ENCODE measurements at regions not wholly inside any gene's neighbourhood (a gene's known extent, or its start where the extent isn't known, plus 50 kb on each side); places are given as distances from the start of the nearest gene placed in this dataset.
"Not testable (repeated sequence)": the region's sequence is repeated elsewhere in the genome, so short reads cannot be mapped to it uniquely, and the experiment has no call there.

DNA sequence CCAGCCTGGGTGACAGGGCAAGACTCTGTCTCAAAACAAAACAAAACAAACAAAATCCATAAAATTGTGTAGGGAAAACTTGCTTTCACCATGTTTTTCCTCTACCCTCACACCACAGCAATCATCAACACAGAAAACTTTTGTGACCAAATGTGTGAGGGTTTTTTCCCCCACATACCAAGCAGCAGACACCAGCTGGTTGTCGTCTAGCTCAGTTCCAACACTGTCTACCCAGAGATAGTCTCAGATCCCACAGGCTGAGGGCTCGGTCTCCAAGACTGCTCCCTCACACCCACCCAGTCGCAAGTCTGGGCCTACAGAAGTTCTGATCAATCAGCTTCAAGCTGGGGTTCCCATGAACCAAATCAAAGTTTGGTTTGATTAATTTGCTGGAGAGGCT is 322.4 kb upstream of the MAGI2 start:
- DNase-seq = no peak

DNA sequence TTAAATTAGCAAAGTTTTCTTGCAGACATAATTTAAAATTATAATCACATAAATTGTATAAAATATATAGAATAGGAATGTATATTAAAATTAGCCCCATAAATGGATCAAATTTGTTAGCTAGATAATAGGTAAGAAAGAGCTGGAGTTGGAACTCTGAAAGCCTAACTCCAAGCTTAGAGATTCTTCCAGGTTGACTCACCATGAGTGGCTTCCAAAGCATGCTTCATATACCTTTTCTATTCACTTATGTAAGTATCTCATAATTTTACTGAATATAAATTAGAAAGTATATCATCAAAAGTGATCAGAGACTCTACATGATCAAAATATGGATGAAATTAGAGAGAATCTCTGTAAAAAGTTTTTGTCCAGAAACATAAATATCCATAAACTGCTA is 320.7 kb upstream of the MAGI2 start:
- DNase-seq = no peak

DNA sequence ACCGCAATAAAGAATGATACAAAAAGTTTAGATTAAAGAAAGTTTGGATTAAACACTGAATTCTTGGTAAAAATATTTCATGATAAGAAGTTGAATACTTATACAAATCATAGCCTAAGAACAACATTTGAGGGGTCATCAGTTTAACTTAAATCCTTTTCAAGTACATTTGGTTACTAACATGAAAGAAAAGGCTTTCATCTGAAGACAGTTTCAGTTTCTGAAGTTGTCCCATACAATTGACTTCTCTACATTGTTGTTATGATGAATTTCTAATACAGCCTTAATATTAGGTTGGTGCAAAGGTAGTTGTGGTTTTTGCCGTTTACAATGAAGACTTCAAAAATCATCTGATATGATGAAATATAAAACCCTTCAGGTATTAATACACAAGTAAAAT is 317.5 kb upstream of the MAGI2 start:
- no peak for DNase-seq

DNA sequence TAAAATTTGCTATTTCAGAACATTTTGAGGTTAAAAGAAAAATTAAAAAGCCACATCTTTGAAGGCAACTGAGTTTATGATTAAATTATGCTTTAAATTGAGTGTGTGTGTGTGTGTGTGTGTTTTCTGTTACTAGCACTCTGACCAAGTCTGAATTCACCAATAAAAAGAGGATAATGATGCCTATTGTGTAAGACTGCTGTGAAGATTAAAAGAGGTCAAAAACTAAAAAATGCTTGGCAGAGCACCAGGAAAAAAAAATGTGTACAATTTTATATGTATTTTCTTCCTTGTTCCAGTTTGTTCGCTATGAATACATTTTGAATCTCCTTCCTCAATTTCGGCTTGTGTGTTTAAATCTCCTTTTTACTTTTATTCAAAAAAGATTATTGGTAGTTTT is 316.6 kb upstream of the MAGI2 start:
- no peak for DNase-seq

DNA sequence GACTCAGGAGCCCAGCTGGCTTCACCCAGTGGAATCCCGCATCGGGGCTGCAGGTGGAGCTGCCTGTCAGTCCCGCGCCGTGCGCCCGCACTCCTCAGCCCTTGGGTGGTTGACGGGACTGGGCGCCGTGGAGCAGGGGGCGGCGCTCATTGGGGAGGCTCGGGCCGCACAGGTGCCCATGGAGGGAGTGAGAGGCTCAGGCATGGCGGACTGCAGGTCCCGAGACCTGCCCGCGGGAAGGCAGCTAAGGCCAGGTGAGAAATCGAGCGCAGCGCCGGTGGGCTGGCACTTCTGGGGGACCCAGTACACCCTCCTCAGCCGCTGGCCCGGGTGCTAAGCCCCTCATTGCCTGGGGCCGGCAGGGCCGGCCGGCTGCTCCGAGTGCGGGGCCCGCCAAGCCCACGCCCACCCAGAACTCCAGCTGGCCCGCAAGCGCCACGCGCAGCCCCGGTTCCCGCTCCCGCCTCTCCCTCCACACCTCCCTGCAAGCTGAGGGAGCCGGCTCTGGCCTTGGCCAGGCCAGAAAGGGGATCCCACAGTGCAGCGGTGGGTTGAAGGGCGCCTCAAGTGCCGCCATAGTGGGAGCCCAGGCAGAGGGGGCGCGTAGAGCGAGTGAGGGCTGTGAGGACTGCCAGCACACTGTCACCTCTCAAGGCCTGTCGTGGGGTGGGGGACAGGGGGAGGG is 314.6 kb upstream of the MAGI2 start:
- DNase-seq = not testable (repeated sequence)

DNA sequence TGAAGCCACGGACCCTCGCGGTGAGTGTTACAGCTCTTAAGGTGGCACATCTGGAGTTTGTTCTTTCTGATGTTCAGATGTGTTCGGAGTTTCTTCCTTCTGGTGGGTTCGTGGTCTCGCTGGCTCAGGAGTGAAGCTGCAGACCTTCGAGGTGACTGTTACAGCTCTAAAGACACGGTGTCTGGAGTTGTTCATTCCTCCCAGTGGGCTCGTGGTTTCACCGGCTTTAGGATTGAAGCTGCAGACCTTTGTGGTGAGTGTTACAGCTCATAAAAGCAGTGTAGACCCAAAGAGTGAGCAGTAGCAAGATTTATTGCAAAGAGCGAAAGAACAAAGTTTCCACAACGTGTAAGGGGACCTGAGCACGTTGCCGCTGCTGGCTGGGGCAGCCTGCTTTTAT is 313.7 kb upstream of the MAGI2 start:
- DNase-seq = not testable (repeated sequence)

DNA sequence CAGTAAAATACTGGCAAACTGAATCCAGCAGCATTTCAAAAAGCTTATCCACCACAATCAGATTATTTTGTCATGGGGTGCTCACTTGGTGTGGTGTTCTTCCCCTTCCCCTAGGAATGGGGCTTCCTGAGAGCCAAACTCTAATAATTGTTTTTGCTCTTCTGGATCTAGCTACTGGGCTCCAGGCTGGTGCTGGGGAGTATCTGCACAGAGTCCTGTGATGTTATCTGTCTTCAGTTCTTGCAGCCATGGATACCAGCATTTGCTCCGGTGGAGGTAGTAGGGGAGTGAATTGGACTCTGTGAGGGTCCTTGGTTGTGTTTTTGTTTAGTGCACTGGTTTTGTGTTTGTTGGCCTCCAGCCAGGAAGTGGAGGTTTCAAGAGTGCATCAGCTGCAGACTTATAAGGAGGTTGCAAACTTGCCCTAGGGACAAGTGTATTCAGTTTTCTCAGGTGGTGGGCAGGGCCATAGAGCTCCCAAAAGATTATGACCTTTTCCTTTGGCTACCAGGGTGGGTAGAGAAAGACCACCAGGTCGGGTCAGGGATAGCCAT is 308.5 kb upstream of the MAGI2 start:
- DNase-seq = no peak

DNA sequence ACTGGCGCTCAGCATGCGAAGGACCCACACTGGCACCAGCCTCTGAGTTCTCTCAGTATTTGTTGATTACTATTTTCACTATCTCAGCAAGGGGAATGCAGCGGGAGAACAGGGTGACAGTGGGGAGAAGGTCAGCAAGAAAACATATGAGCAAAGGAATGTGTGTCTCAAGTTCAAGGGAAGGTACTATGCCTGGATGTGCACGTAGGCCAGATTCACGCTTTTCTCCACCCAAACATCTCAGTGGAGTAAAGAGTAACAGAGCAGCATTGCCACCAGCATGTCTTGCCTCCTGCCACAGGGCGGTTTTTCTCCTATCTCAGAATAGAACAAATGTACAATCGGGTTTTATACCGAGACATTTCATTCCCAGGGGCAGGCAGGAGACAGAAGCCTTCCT is 297.5 kb upstream of the MAGI2 start:
- DNase-seq = not testable (repeated sequence)

DNA sequence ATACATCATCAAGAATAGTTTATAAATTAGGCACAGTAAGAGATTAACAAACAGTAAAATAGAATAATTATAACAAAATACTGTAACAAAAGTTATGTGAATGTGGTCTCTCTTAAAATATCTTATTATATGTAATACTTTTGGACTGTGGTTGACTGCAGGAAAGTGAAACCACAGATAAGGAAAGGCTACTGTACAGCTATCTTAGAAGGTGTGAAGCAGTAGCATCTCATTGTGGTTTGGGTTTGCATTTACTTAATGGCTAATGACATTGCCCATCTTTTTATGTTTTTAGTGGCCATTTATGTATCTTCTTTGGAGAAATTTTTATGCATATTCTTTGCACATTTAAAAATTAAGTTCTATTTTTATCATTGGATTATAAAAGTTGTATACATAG is 296.4 kb upstream of the MAGI2 start:
- DNase-seq = no peak

DNA sequence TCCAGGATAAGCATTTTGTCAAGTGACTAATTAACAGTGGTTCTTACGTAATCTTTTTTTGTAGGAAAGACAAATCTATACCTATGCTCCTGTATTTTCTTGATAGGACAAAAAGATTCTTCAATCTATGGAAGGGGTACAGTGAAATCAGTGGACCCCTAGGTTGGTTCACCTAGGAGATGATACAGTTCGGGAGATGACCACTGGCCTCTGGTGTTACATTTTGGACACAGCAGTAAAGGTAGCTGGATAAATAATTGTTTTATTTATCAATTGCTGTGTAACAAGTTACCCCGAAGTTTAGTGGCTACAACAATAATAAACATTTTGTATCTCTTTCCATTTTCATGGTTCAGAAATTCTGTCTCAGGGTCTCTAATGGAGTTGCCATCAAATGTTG is 288.2 kb upstream of the MAGI2 start:
- DNase-seq = no peak

DNA sequence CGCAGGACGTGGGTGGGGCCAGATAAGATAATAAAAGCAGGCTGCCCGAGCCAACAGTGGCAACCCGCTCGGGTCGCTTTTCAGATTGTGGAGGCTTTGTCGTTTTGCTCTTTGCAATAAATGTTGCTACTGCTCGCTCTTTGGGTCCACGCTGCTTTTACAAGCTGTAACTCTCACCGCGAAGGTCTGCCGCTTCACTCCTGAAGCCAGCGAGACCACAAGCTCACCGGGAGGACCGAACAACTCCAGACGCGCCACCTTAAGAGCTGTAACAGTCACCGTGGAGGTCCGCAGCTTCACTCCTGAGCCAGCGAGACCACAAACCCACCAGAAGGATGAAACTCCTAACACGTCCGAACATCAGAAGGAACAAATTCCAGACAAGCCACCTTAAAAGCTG is 286.6 kb upstream of the MAGI2 start:
- DNase-seq = no peak

DNA sequence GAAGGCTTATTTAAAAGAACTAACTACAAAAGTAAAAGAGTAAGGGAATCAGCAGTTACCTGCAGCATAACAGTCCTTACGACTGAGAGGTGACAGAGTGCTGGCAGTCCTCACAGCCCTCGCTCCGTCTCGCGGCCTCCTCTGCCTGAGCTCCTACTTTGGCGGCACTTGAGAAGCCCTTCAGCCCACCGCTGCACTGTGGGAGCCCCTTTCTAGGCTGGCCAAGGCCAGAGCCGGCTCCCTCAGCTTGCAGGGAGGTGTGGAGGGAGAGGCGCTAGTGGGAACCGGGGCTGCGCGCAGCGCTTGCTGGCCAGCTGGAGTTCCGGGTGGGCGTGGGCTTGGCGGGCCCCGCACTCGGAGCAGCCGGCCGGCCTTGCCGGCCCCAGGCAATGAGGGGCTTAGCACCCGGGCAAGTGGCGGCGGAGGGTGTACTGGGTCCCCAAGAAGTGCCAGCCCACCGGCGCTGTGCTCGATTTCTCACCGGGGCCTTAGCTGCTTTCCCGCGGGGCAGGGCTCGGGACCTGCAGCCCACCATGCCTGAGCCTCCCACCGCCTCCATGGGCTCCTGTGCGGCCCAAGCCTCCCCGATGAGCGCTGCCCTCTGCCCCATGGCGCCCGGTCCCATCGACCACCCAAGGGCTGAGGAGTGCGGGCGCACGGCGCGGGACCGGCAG is 285.7 kb upstream of the MAGI2 start:
- DNase-seq = not testable (repeated sequence)

DNA sequence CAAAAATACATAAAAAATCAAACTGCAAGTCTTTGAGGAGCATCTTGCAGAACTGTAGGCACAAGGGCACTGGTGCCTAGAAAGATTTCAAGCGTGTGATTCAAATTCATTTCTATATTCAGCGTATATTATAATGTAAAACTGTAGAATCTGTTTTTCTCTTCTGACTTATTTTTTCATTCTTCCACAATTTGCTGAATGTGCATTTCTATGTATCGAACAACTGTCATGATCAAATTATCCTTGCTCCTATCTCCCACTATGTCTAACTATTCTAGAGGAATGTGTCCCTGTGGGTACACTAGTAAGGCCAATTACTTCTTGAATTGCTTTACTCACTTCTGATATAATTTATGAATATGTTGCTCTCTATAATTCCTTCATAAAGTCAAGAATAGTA is 283.0 kb upstream of the MAGI2 start:
- DNase-seq = no peak

DNA sequence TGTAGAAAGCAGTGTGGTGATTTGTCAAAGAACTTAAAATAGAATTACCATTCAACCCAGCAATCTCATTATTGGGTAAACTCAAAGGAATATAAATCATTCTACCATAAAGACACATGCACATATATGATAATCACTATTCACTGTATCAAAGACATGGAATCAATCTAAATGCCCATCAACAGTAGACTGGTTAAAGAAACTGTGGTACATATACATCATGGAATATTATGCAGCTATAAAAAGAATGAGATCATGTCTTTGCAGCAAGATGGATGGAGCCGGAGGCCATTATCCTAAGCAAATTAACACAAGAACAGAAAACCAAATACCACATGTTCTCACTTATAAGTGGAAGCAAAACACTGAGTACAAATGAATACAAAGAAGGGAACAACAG is 281.5 kb upstream of the MAGI2 start:
- DNase-seq = no peak

DNA sequence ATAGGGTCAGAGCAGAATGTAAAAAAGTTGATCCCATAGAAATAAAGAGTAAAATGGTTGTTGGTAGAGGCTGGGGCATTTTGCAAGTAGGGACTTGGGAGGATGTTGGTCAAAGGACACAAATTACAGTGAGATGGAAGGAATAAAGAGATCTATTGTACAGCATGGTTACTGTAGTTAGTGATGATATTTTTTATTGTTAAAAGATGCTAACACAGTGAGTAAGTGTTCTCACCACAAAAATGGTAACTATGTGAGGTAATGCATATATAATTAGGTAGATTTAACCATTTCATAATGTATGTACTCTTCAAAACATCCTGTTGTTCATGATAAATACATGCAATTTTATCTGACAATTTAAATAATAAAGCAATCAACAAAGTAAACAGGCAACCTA is 280.7 kb upstream of the MAGI2 start:
- no peak for DNase-seq

DNA sequence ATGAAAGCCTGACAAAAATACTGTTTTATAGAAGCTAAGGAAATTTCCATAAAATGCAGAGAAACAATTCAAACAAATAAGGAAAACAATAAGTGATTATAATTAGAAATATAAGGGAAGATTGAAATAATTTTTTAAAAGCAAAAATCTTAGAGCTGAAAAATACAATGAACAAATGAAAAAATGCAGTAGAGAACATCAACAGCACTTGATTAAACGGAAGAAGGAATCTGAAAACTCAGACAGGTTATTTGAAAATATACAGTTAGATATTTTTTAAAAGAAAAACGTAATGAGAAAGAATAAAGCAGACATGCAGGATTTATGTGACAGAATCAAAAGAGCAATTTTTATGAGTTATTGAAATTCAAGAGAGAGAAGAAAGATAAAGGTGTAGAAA is 279.1 kb upstream of the MAGI2 start:
- DNase-seq = no peak

DNA sequence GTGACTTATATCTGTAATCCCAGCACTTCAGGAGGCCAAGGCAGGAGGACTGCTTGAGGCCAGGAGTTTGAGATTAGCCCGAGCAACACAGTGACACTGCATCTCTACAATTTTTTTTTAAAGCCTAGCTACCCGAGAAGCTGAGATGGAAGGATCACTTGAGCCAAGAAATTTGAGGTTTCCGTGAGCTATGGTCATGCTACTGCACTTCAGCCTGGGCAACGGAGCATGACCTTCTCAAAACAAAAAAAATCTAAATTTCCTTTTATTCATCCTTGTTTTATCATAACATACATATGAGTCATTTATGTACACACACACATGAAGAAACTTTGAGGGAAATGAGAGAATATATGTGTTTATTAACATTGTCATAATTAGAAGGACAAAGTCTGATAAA is 277.5 kb upstream of the MAGI2 start:
- no peak for DNase-seq

DNA sequence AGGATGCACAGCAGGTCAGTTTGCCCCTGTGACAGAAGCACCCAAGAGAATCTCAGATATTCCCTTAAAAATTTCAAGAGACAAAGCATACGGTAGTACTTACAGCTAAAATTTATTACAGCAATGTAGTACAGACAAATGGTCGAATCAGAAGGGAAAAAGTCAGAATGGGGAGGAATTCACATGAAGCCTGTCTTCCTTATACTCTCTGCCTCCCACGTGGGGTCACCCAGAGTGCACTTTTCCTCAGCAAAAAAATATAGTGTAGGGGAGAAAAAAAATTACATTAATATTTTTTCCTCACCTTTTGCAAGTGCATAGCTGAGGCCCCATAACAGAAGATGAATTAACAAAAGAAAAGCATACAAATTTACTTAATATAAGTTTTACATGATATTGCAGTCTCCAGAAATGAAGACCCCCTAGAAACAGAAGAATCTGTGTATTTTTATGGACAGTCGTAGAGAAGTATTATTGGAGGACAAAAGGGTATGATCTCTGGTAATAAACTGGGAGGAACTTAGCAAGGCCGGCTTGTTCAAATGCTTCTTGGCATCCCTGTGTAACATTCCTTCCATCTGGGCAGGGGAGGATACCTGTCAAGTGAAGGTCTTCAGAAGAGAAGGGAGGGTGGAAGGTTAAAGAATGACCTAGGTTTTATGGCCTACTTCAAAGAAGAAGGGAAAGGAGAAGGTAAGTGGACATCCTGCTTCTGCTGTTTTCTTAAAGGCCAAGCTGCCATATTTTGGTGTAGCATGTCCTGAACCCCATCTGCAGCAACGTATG is 270.6 kb upstream of the MAGI2 start:
- no peak for DNase-seq

DNA sequence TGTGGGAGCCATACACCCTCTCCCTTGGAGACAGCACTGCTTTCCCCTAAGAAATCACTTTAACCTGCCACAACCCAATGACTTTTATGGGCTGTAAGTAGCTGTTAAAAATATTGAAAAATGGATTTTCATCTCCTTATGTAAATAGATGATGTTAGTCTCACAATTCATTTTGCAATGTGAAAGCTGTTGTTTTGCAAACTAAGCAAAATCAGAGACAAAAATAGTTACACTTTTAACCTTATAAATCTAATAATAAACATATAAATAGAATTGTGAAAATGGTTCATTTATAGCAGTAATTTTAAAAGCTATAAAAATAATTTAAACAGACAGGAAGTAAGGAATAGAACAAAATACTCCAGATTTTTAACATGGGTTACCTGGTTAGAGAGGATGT is 268.8 kb upstream of the MAGI2 start:
- DNase-seq = no peak

DNA sequence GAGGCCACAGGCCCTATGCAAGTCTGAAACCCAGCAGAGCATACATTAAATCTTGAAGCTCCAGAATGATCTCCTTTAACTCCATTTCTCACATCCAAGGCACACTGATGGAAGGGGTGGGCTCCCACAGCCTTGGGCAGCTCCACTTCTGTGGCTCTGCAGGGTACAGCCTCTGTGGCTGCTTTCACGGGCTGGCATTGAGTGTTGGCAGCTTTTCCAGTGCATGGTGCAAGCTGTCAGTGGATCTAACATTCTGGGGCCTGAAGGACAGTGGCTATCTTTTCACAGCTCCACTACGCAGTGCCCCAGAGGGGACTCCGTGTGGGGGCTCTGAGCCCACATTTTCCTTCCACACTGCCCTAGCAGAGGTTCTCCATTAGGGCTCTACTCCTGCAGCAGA is 265.7 kb upstream of the MAGI2 start:
- DNase-seq = no peak

DNA sequence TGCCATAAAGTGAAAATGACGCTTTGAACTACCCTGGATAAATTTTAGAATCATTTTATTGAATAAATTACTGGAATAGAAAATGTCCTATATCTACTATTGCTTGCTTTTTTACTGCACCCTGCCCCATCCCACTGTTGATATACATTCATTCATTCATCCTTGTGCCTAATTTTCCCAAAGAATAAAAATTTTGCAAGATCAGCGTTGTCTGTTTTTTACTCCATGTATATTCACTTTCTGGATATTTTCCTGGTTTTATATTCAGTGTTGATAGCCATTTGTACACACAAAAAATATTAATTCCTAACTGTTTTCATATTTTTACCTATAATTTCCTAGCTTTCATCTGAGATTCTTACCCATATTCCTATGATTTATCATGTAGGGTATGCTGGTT is 262.9 kb upstream of the MAGI2 start:
- DNase-seq = no peak

DNA sequence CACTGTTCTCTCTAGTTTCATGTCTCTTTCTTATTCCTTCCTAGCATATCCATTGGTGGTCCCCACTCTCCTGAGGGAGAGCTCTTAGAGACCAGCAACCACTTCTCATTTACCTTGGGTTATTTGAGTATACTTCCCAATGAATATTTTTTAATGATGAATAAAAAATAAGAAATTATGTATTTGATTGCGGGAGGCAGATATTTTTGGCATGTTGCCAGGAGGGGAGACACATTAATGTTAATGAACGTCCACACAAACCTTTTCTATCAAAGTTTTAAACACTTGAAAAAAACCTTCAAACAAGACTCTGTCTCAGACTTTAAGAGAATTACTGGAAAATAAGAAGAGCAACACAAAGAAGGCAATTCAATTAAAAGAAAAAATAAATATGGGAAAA is 260.6 kb upstream of the MAGI2 start:
- no peak for DNase-seq

DNA sequence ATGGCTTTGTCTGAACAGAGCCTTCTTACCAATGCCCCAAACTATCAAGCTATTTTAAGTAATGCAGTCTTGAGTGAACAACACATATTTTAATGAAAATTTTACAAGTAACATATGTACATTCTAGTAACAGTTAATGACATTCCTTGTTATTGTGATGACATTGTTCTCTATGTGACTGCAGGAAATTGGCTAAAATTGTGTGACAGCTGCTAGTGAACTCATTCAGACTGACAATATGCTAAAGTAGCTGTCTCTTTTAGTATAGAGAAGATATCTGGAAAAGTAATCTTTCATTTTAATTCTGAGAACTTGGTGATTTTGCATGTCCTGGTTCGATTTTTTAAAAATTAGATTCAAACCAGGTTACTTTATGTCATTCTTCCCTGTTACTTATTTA is 259.8 kb upstream of the MAGI2 start:
- no peak for DNase-seq

DNA sequence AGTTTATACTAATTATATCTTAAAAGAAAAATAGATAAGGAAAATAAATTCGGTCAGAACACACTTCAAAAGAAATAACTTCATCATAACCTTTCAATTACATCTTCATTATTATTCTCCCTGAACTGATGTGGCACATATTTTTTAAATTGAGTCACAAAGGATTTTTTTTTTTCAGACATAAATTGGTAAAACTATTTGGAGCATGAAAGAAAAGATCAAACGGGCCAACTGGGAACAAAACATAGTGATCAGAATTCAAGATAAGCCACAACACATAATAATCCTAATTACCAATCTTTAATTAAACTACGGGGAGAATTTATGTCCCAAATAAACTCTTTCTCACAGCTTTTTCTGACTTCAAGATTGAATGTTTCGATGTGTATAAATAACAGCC is 258.2 kb upstream of the MAGI2 start:
- DNase-seq = no peak

Data from DMS 273 treated with DMSO at 0.1 percent for 48 hours (cell line).